ENCODE measurements at regions not wholly inside any gene's neighbourhood (a gene's known extent, or its start where the extent isn't known, plus 50 kb on each side); places are given as distances from the start of the nearest gene placed in this dataset.

DNA sequence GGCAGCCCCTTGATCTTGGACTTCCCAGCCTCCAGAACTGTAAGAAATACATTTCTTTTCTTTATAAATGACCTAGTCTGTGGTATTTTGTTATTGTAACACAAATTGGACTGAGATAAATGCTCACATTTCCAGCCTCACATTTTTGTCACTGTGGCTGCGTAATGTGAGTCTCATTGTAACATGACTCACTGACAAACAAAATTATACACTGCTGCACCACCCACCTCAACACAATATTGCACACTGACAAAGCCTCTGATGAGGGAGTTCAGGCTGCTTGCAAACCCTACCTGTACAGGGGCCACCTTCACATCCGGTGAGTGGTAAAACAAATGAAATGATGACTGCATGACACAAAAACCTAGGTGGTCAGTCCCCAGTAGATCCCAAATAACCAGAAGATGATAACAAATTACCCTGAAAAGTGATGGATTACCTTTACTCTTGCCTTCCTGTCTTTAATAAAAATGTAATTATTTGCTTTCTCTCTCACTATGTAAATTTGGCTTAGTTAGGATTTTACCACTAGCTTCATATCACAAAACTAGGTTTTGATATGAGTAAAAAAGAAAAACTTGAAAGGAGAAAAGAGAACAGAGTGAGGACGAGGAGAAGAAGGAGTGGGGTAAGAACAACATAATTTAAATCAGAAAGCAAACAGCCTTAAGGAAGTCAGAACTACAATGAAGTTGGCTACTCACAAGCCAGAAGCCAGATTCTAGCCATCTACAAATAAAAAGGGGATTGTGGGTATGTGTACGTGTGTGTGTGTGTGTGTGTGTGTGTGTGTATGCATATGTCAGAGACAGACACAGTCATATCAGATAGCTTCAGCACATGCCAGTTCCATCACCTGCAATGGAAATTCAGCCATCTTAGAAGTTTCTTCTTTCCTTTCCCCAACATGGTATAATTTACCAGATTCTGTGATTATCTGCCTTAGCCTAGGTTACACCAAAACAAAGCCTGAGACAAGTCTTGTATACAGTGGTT lies 53.4 kb upstream of the SESN3 start:
- ChIA-PET POLR2A (no interaction called here), CTCF (no interaction called here)

DNA sequence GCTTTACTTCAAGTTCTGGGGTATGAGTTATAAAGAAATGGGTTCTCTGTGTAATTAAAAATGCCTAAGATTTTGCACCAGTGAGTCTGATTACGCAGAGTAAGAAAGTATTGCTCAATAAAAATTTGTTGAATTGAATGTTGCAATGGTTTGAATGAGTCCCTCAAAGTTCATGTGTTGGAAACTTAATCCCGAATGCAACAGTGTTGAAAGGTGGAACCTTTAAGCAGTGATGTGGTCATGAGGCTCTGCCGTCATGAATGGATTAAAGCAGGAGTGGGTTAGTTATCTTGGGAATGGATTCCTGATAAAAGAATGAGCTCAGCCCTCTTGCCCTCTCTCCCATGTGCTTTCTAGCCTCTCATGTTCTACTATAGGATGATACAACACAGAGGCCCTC lies 52.6 kb upstream of the SESN3 start:
- Histone ChIP-seq H3K27me3 (ENCODE audit: control insufficient read depth in 1 of 2, insufficient read depth in 2 of 2, low read length in 2 of 2) (no peaks in the 10 kb centered on the region), H3K27ac (ENCODE audit: low read depth in 1 of 2, low read length in 2 of 2) (no peak overlapping the region), H3K4me3 (ENCODE audit: low read length) (no peak overlapping the region), H3K36me3 (ENCODE audit: insufficient read depth, low read length) (no peaks in the 10 kb centered on the region), H3K4me1 (ENCODE audit: insufficient read depth, low read length) (no peaks in the 10 kb centered on the region), H3K9me3 (ENCODE audit: control insufficient read depth in 1 of 2, insufficient read depth in 1 of 2, low read length in 2 of 2) (no peaks in the 10 kb centered on the region)
- ATAC-seq (ENCODE audit: poor library complexity) (no peak), DNase-seq (no peak)
- Mint-ChIP-seq H3K36me3 (ENCODE audit: low read depth) (no peaks in the 10 kb centered on the region), H3K27me3 (no peaks in the 10 kb centered on the region), H3K27ac (no peak overlapping the region), H3K9me3 (no peaks in the 10 kb centered on the region), H3K4me3 (no peak overlapping the region), H3K4me1 (ENCODE audit: low read depth) (no peaks in the 10 kb centered on the region)
- no peak for TF ChIP-seq CTCF (IDR thresholded peaks at IDR 0.05)
- POLR2A ChIA-PET: no interaction called here
- CTCF ChIA-PET: no interaction called here
- intact Hi-C loops (cut with DNase I, micrococcal nuclease): no loop called here

More for the DNA sequence above, 53.4 kb upstream of the SESN3 start:
- Histone ChIP-seq H3K27ac (ENCODE audit: low read depth in 1 of 2, low read length in 2 of 2) (no peak overlapping the region), H3K4me3 (ENCODE audit: low read length) (no peak overlapping the region), H3K27me3 (ENCODE audit: control insufficient read depth in 1 of 2, insufficient read depth in 2 of 2, low read length in 2 of 2) (no peaks in the 10 kb centered on the region), H3K36me3 (ENCODE audit: insufficient read depth, low read length) (no peaks in the 10 kb centered on the region), H3K9me3 (ENCODE audit: control insufficient read depth in 1 of 2, insufficient read depth in 1 of 2, low read length in 2 of 2) (no peaks in the 10 kb centered on the region), H3K4me1 (ENCODE audit: insufficient read depth, low read length) (no peaks in the 10 kb centered on the region)
- H3K4me1 Mint-ChIP-seq (ENCODE audit: low read depth): no peaks in the 10 kb centered on the region
- H3K4me3 Mint-ChIP-seq: no peak overlapping the region
- no peak overlapping the region for H3K27ac Mint-ChIP-seq
- no peaks in the 10 kb centered on the region for H3K27me3 Mint-ChIP-seq
- DNase-seq: no peak
- TF ChIP-seq CTCF (IDR thresholded peaks at IDR 0.05): no peak
- no peaks in the 10 kb centered on the region for H3K36me3 Mint-ChIP-seq (ENCODE audit: low read depth)
- intact Hi-C loops (cut with DNase I, micrococcal nuclease): no loop called here
- ATAC-seq (ENCODE audit: poor library complexity): no peak
- H3K9me3 Mint-ChIP-seq: no peaks in the 10 kb centered on the region

DNA sequence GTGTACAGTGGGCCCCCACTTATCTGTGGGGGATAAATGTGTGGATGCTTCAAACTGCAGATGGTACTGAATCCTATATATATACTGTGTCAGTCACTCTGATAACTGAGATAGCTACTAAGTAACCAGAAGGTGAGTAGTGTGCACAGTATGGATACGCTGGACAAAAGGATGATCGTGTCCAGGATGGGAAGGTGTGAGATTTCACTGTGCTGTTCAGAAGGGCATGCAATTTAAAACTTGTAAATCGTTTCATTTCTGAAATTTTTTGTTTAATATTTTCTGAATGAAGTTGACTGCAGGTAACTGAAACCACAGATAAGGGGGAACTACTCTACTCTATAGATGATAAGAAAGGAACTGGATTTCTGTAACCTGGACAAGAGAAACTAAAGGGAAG lies 52.1 kb upstream of the SESN3 start:
- Histone ChIP-seq H3K4me3 (ENCODE audit: low read length) (no peak overlapping the region), H3K27me3 (ENCODE audit: control insufficient read depth in 1 of 2, insufficient read depth in 2 of 2, low read length in 2 of 2) (no peaks in the 10 kb centered on the region), H3K27ac (ENCODE audit: low read depth in 1 of 2, low read length in 2 of 2) (no peak overlapping the region), H3K9me3 (ENCODE audit: control insufficient read depth in 1 of 2, insufficient read depth in 1 of 2, low read length in 2 of 2) (no peaks in the 10 kb centered on the region), H3K36me3 (ENCODE audit: insufficient read depth, low read length) (no peaks in the 10 kb centered on the region), H3K4me1 (ENCODE audit: insufficient read depth, low read length) (no peaks in the 10 kb centered on the region)
- ChIA-PET POLR2A (no interaction called here), CTCF (no interaction called here)
- H3K4me1 Mint-ChIP-seq (ENCODE audit: low read depth): no peaks in the 10 kb centered on the region
- H3K36me3 Mint-ChIP-seq (ENCODE audit: low read depth): no peaks in the 10 kb centered on the region
- no peak overlapping the region for H3K4me3 Mint-ChIP-seq
- no peaks in the 10 kb centered on the region for H3K9me3 Mint-ChIP-seq
- intact Hi-C loops (cut with DNase I, micrococcal nuclease): no loop called here
- H3K27me3 Mint-ChIP-seq: no peaks in the 10 kb centered on the region
- DNase-seq (no peak), ATAC-seq (ENCODE audit: poor library complexity) (no peak)
- no peak for TF ChIP-seq CTCF (IDR thresholded peaks at IDR 0.05)
- no peak overlapping the region for H3K27ac Mint-ChIP-seq
